Caco-2 (cell line): ENCODE measurements at regions not wholly inside any gene's neighbourhood (a gene's known extent, or its start where the extent isn't known, plus 50 kb on each side); places are given as distances from the start of the nearest gene placed in this dataset.
A peak's percentile ranks its signal among the peaks of the same experiment; 100 is the strongest.

Experiments used
- BruUV-seq: library from RNA; stranded (reverse); fragments of 400-500 nt; replicated peaks from 2 replicates; lab custom pipeline; 2021; lab: Mats Ljungman, UMichigan
- CTCF ChIA-PET: fragments of 300-600 bp; sonication (Branson Sonifier 250); formaldehyde crosslinking; loops from one replicate; lab custom pipeline; 2022; ENCODE audit warnings: antibody characterized with exemption; lab: Charles Lee
- POLR2A ChIA-PET: fragments of 300-600 bp; sonication (Branson Sonifier 250); formaldehyde crosslinking; loops from one replicate; lab custom pipeline; 2022; ENCODE audit warnings: antibody characterized with exemption; lab: Charles Lee
- DNase-seq, 2 experiments: peaks; one replicate each; pipeline versions ENCODE4 v3.0.0 to v3.0.0-alpha.2; 2020 to 2022
- H3K27me3 ChIP-seq: replicated peaks from 2 replicates; pipeline ENCODE4 v1.6.0; 2011; ENCODE audit warnings: low read length; ENCODE audit not compliant: control insufficient read depth, insufficient read depth
- H3K36me3 ChIP-seq: 2 replicates; pipeline ENCODE4 v1.5.1; 2011; ENCODE audit warnings: low read length; ENCODE audit not compliant: control insufficient read depth, insufficient read depth
- H3K4me1 ChIP-seq: fragments of 250-450 bp; sonication (Bioruptor Pico); 2 replicates; pipeline ENCODE4 v1.5.1; 2020; ENCODE audit warnings: mild to moderate bottlenecking
- H3K4me3 ChIP-seq: 2 replicates; pipeline ENCODE4 v1.5.1; 2011; ENCODE audit warnings: low read depth, mild to moderate bottlenecking, control low read depth, low read length
- H3K9me3 ChIP-seq: fragments of 250-450 bp; sonication (Bioruptor Pico); 2 replicates; pipeline ENCODE4 v1.5.1; 2020; ENCODE audit warnings: mild to moderate bottlenecking, moderate library complexity
- H3K27ac Mint-ChIP-seq: one replicate; pipeline ENCODE4 v1.8.0; 2022; ENCODE audit warnings: mixed read lengths; ENCODE audit not compliant: unreplicated experiment
- H3K27me3 Mint-ChIP-seq: one replicate; pipeline ENCODE4 v1.8.0; 2022; ENCODE audit warnings: mixed read lengths; ENCODE audit not compliant: insufficient read depth, unreplicated experiment
- H3K36me3 Mint-ChIP-seq: one replicate; pipeline ENCODE4 v1.8.0; 2022; ENCODE audit warnings: mild to moderate bottlenecking, mixed read lengths; ENCODE audit not compliant: insufficient read depth, unreplicated experiment
- H3K4me1 Mint-ChIP-seq: one replicate; pipeline ENCODE4 v1.8.0; 2022; ENCODE audit warnings: low read depth, mixed read lengths; ENCODE audit not compliant: unreplicated experiment
- H3K4me3 Mint-ChIP-seq: one replicate; pipeline ENCODE4 v1.8.0; 2022; ENCODE audit warnings: mild to moderate bottlenecking, moderate library complexity, mixed read lengths; ENCODE audit not compliant: unreplicated experiment
- H3K9me3 Mint-ChIP-seq: one replicate; pipeline ENCODE4 v1.8.0; 2022; ENCODE audit warnings: mixed read lengths; ENCODE audit not compliant: unreplicated experiment
- intact Hi-C: fragments of 100-400 bp; cut with micrococcal nuclease; formaldehyde crosslinking; loops from one replicate; pipeline ENCODE4 v1.10.0; 2022; ENCODE audit not compliant: unreplicated experiment
- TF ChIP-seq, protein P1 (sequence below), 2 experiments: fragments of 200-600 bp in 1 of 2; IDR thresholded peaks; 1 replicate in 1 of 2; 2 replicates in 1 of 2; pipeline versions ENCODE4 v1.5.1 to v1.8.0; 2011 to 2022; ENCODE audit warnings: antibody characterized with exemption in 1 of 2, control low read depth in 1 of 2, inconsistent platforms in 1 of 2, low read depth in 1 of 2, low read length in 1 of 2, mild to moderate bottlenecking in 1 of 2, moderate library complexity in 1 of 2; ENCODE audit not compliant: insufficient read depth in 1 of 2, severe bottlenecking in 1 of 2, unreplicated experiment in 1 of 2

DNA sequence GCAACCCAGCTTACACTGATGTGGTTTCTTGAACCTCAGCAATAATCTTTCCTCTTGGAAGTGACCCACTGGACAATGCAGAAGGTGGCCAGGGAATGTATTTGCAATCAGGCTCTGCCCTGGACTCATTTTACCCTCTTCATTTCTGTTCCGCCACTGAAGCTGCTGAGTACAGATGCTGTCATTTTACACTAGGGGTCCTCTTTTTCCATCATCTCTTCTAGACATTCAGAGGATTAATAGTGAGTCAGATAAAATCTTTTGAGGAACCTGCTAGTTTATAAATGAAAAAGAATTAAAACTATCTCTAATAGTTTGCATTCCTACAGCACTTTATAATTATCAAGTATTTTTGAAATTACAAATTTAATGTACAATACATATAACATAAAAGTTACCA, 87.9 kb upstream of the PNPT1 start:
- no peaks in the 10 kb centered on the region for H3K9me3 ChIP-seq
- H3K4me3 ChIP-seq = no peak overlapping the region
- intact Hi-C loops = no loop called here
- no TSS peak for BruUV-seq
- H3K36me3 ChIP-seq = no peaks in the 10 kb centered on the region
- no peaks in the 10 kb centered on the region for H3K9me3 Mint-ChIP-seq
- H3K4me3 Mint-ChIP-seq = no peak overlapping the region
- no peaks in the 10 kb centered on the region for H3K27me3 ChIP-seq
- ChIA-PET CTCF (no interaction called here), POLR2A (no interaction called here)
- H3K27ac Mint-ChIP-seq = no peak overlapping the region
- H3K27me3 Mint-ChIP-seq = no peaks in the 10 kb centered on the region
- TF ChIP-seq, protein P1, sequence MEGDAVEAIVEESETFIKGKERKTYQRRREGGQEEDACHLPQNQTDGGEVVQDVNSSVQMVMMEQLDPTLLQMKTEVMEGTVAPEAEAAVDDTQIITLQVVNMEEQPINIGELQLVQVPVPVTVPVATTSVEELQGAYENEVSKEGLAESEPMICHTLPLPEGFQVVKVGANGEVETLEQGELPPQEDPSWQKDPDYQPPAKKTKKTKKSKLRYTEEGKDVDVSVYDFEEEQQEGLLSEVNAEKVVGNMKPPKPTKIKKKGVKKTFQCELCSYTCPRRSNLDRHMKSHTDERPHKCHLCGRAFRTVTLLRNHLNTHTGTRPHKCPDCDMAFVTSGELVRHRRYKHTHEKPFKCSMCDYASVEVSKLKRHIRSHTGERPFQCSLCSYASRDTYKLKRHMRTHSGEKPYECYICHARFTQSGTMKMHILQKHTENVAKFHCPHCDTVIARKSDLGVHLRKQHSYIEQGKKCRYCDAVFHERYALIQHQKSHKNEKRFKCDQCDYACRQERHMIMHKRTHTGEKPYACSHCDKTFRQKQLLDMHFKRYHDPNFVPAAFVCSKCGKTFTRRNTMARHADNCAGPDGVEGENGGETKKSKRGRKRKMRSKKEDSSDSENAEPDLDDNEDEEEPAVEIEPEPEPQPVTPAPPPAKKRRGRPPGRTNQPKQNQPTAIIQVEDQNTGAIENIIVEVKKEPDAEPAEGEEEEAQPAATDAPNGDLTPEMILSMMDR (IDR thresholded peaks at IDR 0.05; ENCODE audit: insufficient read depth in 1 of 2, low read depth in 1 of 2, low read length in 1 of 2, severe bottlenecking in 1 of 2, unreplicated experiment in 1 of 2) = no peak
- peaks cover 21% of the 10 kb centered on the region for H3K4me1 Mint-ChIP-seq
- H3K36me3 Mint-ChIP-seq = peaks cover 7% of the 10 kb centered on the region
- DNase-seq = no peak
- peaks cover 24% of the 10 kb centered on the region for H3K4me1 ChIP-seq

DNA sequence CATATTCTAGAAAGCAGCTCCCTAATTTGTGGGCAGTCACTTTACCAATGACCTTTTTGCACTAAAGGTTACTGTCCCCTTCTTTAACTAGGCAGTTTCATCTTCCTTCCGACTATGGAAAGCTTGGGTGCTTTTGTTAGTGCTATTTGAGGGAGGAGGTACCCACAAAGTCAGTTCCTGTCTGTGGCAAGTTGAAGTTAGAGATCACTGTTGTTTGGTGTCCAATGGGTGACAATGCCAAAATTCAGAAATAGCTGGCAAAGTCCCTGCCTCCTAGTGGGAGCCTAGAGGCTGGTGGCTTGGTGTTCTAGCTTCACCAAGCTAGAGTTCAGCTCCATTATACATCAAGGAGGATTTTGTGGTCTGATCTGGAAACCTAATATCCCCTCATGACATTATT, 87.1 kb upstream of the PNPT1 start:
- H3K9me3 ChIP-seq = no peaks in the 10 kb centered on the region
- Mint-ChIP-seq H3K4me3 (no peak overlapping the region), H3K9me3 (no peaks in the 10 kb centered on the region), H3K27ac (peak overlapping the region; percentile 79), H3K36me3 (peaks cover 7% of the 10 kb centered on the region), H3K27me3 (no peaks in the 10 kb centered on the region), H3K4me1 (peaks cover 21% of the 10 kb centered on the region)
- no peaks in the 10 kb centered on the region for H3K27me3 ChIP-seq
- H3K4me1 ChIP-seq = peaks cover 24% of the 10 kb centered on the region
- no peak for DNase-seq
- BruUV-seq = no TSS peak
- H3K36me3 ChIP-seq = no peaks in the 10 kb centered on the region
- TF ChIP-seq, protein P1 (IDR thresholded peaks at IDR 0.05; ENCODE audit: insufficient read depth in 1 of 2, low read depth in 1 of 2, low read length in 1 of 2, severe bottlenecking in 1 of 2, unreplicated experiment in 1 of 2) = no peak
- H3K4me3 ChIP-seq = no peak overlapping the region
- CTCF ChIA-PET = no interaction called here
- POLR2A ChIA-PET = no interaction called here
- intact Hi-C loops = no loop called here

DNA sequence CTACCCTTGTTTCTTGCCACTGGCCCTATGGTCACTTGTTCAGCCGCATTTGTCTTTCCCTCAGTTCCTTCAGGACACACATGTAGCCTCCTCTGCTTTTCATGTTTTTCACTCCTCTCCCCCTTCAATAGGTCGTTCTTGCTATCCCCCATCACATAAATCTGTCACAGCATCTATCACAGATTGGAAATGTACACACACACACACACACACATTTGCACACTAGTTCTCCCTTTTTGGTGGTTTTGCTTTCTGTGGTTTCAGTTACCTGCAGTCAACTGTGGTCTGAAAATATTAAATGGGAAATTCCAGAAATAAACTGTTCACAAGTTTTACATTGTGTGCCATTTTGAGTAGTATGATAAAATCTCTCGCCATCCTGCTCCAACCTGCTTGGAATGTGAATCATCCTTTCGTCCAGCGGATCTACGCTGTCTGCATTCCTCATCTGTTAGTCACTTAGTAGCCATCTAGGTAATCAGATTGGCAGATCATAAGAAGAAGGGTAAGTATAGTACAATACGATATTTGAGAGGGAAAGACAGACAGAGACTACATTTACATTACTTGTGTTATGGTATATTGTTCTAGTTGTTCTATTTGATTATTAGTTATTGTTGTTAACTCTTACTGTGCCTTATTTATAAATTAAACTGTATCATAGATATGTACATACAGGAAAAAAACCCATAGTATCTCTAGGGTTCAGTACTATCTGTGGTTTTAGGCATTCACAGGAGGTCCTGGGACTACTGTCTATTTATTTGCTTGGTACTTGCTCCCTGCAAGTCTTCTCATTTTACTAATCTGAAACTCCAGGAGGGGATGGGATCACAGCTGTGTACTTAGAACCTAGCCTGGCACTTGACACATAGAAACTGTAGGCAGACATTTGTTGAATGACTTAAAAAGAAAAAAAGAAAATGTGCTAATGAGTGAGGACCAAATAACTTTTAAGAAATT, 86.1 kb upstream of the PNPT1 start:
- CTCF ChIA-PET = no interaction called here
- Histone ChIP-seq H3K4me1 (peaks cover 24% of the 10 kb centered on the region), H3K4me3 (no peak overlapping the region), H3K27me3 (no peaks in the 10 kb centered on the region), H3K36me3 (no peaks in the 10 kb centered on the region), H3K9me3 (no peaks in the 10 kb centered on the region)
- H3K4me3 Mint-ChIP-seq = peak overlapping the region; percentile 54
- peak; percentile 70 to 81 for DNase-seq
- H3K36me3 Mint-ChIP-seq = peaks cover 7% of the 10 kb centered on the region
- BruUV-seq = TSS peak; percentile 87
- peaks cover 21% of the 10 kb centered on the region for H3K4me1 Mint-ChIP-seq
- H3K27ac Mint-ChIP-seq = peak overlapping the region; percentile 79
- POLR2A ChIA-PET = no interaction called here
- H3K27me3 Mint-ChIP-seq = no peaks in the 10 kb centered on the region
- TF ChIP-seq, protein P1 (IDR thresholded peaks at IDR 0.05; ENCODE audit: insufficient read depth in 1 of 2, low read depth in 1 of 2, low read length in 1 of 2, severe bottlenecking in 1 of 2, unreplicated experiment in 1 of 2) = no peak
- peaks cover 7% of the 10 kb centered on the region for H3K9me3 Mint-ChIP-seq
- intact Hi-C loops = loop anchor here (1.0 kb wide), 2 partner anchors 60 to 64 kb away; no protein-coding TSS in a partner anchor
